22Rv1 (cell line): ENCODE measurements at regions not wholly inside any gene's neighbourhood (a gene's known extent, or its start where the extent isn't known, plus 50 kb on each side); places are given as distances from the start of the nearest gene placed in this dataset.

Experiments
- H3K27ac ChIP-seq: fragments of 450-650 bp; 2 replicates; pipeline ENCODE4 v1.5.1; 2017
- CTCF ChIP-seq: fragments of 450-650 bp; IDR thresholded peaks from 2 replicates; pipeline ENCODE4 v1.5.1; 2017; ENCODE audit warnings: mild to moderate bottlenecking
- ZFX ChIP-seq: fragments of 450-650 bp; IDR thresholded peaks from 2 replicates; pipeline ENCODE4 v1.6.1; 2017; ENCODE audit warnings: antibody characterized with exemption, borderline replicate concordance

DNA sequence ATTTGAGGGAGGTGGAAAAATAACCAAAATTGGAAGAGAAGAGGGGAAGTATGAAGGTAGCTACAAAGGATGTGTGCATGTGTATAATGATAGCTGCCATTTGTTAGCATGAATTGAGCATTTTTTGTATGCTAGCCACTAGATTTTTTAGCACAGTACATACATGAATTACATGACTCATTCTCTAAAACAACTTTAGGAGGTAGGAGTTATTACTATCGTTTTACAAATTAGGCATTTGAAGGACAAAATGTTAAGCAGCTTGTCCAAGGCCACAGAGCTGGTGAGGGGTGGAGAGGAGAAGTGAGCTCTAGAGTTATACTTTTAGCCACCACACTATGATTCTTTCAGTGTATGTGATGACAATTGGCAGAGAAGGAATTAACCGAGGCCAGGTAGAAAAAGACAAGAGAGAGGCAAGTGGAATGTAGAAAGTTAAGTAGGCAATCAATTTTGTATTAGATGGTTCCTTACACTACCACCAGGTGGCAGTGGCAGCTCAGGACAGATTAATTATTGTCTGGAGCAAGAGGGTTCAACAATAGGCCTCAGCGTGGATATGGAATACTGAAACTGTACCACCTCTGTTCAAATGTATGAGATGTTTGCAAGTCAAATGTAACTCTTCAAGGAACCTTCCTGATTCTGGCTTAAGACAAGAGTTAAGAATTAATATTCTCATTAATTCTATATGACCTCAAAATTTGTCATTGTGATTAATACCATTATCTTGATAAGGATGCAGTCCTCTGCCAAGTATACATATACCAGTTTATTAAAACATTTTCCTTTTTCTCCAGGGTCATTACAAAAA is 128.0 kb downstream of the MBL2 start:
- H3K27ac ChIP-seq = no peak overlapping the region
- TF ChIP-seq CTCF = peak; percentile 90
- TF ChIP-seq ZFX = no peak

DNA sequence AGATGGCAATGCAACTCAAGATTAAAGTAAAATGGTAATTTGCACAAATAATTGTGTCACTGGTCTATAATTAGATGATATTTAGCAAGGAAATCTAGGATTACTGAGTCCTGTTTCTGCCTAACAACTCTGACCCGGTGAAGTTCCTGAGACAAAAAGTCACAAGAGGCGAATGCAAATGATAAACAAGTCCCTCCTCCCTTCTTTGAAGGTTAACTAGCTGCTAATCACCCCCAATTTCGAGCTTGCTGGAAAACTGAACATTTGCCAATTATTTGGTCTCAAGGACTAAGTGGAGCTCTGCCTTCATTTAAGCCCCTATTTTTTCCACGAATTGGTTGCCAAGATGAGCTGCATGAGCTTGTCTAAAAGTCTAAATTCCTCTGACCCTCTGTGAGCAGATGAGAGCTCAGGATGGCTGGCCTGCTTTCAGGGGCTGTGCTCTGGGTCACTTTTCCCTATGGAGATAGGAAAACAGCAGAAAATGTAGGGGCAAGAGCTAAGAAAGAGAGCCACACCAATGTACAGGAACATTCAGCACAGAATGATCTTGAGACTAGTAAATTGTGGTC is 127.3 kb downstream of the MBL2 start:
- no peak for TF ChIP-seq ZFX
- no peak for TF ChIP-seq CTCF
- no peak overlapping the region for H3K27ac ChIP-seq

- TF ChIP-seq ZFX (no peak), CTCF (no peak)
- H3K27ac ChIP-seq = no peak overlapping the region
These were observed 123.1 kb downstream of the MBL2 start for GRCh38 chr10:52649511-52649910.

GRCh38 chr10:52650873-52651272 is 121.7 kb downstream of the MBL2 start:
- no peak overlapping the region for H3K27ac ChIP-seq
- TF ChIP-seq CTCF = no peak
- TF ChIP-seq ZFX = no peak

DNA sequence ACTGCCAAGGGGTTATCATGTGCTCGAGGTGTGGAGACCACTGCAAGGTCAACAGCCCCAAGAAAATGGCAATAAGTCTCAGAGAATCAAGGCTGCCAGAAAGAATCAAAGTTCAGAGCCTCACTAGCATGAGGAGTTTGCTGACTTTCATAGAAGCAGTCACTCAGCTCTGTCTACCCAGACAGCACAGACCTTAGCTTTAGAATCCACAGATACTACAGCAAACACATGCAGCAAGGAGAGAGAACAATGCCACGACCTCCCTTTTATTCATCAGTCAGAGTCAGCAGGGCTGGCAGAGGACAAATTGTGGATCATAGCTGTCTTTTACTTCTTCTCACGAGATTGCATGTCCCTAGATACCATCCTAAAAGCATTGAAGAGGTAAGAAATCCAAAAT is 121.3 kb downstream of the MBL2 start:
- no peak for TF ChIP-seq CTCF
- TF ChIP-seq ZFX = no peak
- no peak overlapping the region for H3K27ac ChIP-seq

DNA sequence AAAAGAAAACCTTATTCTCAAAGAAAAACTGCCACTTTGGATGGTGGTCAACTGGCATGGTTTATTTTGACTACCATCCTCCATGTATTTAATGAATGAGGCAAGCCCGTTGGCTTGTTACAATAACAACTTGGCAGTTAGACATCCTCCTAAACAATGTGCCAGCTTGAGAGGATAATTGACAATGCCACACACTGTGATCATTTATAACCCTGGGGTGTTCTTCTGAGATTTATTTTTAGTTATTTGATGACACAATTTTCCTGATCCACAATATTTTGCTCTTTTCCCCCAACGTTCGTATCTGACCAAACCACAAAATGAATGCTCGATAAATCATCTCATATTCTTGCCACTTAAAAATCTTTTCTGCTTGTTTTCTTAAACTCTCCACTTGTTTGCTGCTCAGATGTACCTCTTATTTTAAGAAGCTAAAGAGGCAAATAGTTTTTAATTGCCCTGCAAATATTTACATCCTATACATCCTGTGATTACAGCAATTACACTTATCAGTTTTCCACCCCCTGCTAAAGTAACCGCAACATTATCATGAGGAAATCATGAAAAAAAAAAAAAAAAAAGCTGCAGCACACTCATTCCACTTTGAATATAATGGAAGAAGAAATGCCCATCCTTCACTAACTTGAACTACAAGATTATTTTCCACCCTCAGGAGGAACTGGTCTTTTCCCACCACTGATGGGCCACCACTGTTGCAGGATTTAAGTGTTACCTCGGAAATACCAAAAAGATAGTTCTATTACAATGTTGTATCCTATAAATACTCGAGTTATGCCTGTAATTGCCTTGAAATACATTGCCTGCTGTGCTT is 119.9 kb downstream of the MBL2 start:
- no peak overlapping the region for H3K27ac ChIP-seq
- TF ChIP-seq ZFX = no peak
- no peak for TF ChIP-seq CTCF
